Mesothelial cell of epicardium (in vitro differentiated cells): ENCODE measurements at regions not wholly inside any gene's neighbourhood (a gene's known extent, or its start where the extent isn't known, plus 50 kb on each side); places are given as distances from the start of the nearest gene placed in this dataset.

Source experiments
- DNase-seq, 2 experiments: peaks; one replicate each; pipeline ENCODE4 v3.0.0; 2021; ENCODE audit warnings: low spot score in 2 of 2; ENCODE audit not compliant: unreplicated experiment in 2 of 2
- H3K27ac Mint-ChIP-seq: 2 replicates; pipeline ENCODE4 v1.8.0; 2021; ENCODE audit warnings: mixed read lengths
- H3K27me3 Mint-ChIP-seq: 2 replicates; pipeline ENCODE4 v1.8.0; 2021; ENCODE audit warnings: low read depth, mixed read lengths
- H3K36me3 Mint-ChIP-seq: 2 replicates; pipeline ENCODE4 v1.8.0; 2021; ENCODE audit warnings: mixed read lengths
- H3K4me1 Mint-ChIP-seq: 2 replicates; pipeline ENCODE4 v1.8.0; 2021; ENCODE audit warnings: mixed read lengths
- H3K4me3 Mint-ChIP-seq: 2 replicates; pipeline ENCODE4 v1.8.0; 2021; ENCODE audit warnings: mild to moderate bottlenecking, moderate library complexity, mixed read lengths
- H3K9me3 Mint-ChIP-seq: 2 replicates; pipeline ENCODE4 v1.8.0; 2021; ENCODE audit warnings: mixed read lengths
- TF ChIP-seq, protein P1 (sequence below): fragments of 200-600 bp; sonication (generic); IDR thresholded peaks from one replicate; pipeline ENCODE4 v1.5.0; 2021; ENCODE audit warnings: antibody characterized with exemption; ENCODE audit not compliant: unreplicated experiment

DNA sequence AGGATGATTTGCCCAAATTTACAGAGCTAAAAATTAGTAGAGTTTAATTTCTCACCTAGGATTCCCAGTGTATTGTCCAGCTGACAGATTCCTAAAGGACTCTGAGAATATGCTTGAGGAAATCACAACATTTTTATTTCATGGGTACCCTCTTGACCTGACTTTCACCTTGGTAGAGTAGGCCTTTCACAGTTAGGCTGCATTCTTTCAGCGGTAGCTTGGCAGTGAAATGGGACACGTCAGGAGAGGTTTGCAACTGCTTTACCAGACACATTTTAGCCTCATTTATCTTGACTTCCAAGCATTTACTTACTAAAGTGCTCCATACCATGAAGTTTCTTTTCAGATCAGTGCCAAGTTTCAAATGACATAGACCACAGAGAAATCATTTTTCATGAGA, 937.9 kb upstream of the LRRTM1 start:
- no peaks in the 10 kb centered on the region for H3K36me3 Mint-ChIP-seq
- H3K27me3 Mint-ChIP-seq = peaks cover 6% of the 10 kb centered on the region
- H3K4me3 Mint-ChIP-seq = no peak overlapping the region
- peaks cover 5% of the 10 kb centered on the region for H3K9me3 Mint-ChIP-seq
- no peak overlapping the region for H3K27ac Mint-ChIP-seq
- no peak for DNase-seq
- TF ChIP-seq, protein P1, sequence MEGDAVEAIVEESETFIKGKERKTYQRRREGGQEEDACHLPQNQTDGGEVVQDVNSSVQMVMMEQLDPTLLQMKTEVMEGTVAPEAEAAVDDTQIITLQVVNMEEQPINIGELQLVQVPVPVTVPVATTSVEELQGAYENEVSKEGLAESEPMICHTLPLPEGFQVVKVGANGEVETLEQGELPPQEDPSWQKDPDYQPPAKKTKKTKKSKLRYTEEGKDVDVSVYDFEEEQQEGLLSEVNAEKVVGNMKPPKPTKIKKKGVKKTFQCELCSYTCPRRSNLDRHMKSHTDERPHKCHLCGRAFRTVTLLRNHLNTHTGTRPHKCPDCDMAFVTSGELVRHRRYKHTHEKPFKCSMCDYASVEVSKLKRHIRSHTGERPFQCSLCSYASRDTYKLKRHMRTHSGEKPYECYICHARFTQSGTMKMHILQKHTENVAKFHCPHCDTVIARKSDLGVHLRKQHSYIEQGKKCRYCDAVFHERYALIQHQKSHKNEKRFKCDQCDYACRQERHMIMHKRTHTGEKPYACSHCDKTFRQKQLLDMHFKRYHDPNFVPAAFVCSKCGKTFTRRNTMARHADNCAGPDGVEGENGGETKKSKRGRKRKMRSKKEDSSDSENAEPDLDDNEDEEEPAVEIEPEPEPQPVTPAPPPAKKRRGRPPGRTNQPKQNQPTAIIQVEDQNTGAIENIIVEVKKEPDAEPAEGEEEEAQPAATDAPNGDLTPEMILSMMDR = no peak
- H3K4me1 Mint-ChIP-seq = peaks cover 3% of the 10 kb centered on the region

DNA sequence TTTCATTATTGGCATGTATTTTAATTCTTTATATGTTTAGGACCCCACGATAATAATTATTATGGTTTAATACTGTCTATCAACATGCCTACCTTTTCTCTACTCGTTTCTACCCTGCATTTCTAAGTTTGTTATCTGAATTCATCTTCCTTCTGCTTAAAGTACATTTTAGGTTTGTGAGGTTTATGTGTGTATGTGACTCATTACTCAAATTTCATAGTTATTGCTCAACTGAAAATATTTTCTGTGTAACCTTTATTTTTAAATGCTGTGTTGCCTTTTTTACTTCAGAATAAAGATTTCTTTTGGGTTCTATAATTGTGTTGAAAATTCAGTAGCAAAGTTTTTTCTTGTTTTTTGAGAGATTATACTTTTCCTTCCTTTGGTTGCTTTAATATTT, 933.9 kb upstream of the LRRTM1 start:
- TF ChIP-seq, protein P1 = no peak
- peaks cover 8% of the 10 kb centered on the region for H3K4me1 Mint-ChIP-seq
- no peak for DNase-seq
- H3K9me3 Mint-ChIP-seq = peaks cover 10% of the 10 kb centered on the region
- H3K4me3 Mint-ChIP-seq = no peak overlapping the region
- no peaks in the 10 kb centered on the region for H3K27me3 Mint-ChIP-seq
- H3K27ac Mint-ChIP-seq = no peak overlapping the region
- no peaks in the 10 kb centered on the region for H3K36me3 Mint-ChIP-seq

DNA sequence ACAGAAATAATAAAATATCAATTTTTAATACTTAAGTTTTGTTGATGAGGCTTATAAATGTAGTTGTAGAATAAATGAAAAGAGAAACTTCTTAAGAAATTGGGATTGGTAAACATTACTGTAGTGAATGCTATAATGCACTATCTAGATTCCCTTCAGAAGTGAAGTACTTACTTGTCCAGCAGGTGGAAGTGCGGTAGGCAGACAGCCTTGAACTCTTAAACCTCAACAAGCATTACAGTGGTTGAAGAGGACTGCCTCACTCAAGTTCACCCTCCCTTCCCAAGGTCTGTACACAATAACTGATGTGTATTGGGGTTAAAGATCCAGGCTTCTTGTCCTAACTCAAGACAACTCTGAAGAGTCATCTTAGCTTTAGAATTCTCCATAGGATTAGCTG, 931.0 kb upstream of the LRRTM1 start:
- peaks cover 5% of the 10 kb centered on the region for H3K4me1 Mint-ChIP-seq
- H3K27ac Mint-ChIP-seq = no peak overlapping the region
- no peak for DNase-seq
- H3K9me3 Mint-ChIP-seq = peaks cover 10% of the 10 kb centered on the region
- TF ChIP-seq, protein P1 = no peak
- no peak overlapping the region for H3K4me3 Mint-ChIP-seq
- H3K27me3 Mint-ChIP-seq = no peaks in the 10 kb centered on the region
- no peaks in the 10 kb centered on the region for H3K36me3 Mint-ChIP-seq

DNA sequence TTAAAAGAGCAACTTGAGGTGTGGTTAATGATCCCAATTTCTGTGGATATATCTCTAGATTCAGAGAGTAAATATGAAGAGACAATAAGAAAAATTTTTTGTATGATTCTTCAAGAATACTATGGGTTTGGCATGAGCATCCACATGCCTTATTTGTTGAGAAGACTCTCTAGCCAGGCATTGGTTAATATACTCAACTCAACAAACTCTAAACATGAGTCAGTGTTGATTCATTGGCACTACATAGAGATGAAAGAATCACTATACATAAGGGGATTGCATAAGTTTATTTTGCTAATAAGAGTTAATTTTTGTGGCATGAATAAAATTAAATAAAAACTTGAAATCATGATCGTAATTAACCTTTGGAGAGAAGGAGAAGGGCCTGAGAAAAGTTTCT, 930.2 kb upstream of the LRRTM1 start:
- Mint-ChIP-seq H3K27ac (no peak overlapping the region), H3K36me3 (no peaks in the 10 kb centered on the region), H3K4me3 (no peak overlapping the region), H3K9me3 (peaks cover 10% of the 10 kb centered on the region), H3K27me3 (no peaks in the 10 kb centered on the region), H3K4me1 (peaks cover 5% of the 10 kb centered on the region)
- DNase-seq = no peak
- TF ChIP-seq, protein P1 = no peak

DNA sequence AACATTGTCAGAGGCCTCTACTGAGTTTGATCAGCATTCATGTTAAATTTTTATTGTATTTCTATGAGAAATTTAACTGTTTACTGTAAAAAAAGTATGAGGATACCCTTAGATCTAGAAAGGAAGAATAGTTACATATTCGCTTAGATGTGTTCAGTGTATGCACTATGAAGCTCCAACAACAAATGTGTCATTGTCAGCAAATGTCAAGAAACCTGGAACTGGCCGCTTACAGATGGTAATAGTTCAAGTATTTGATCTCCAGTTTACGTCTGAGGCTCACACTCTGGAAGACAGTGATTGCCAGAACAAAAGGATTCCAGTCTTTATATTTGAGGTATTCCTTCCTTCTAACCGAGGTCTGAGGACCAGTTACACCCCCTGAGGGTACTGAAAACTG, 921.2 kb upstream of the LRRTM1 start:
- Mint-ChIP-seq H3K27me3 (no peaks in the 10 kb centered on the region), H3K4me3 (no peak overlapping the region), H3K36me3 (no peaks in the 10 kb centered on the region), H3K27ac (no peak overlapping the region), H3K9me3 (peaks cover 5% of the 10 kb centered on the region), H3K4me1 (no peaks in the 10 kb centered on the region)
- TF ChIP-seq, protein P1 = no peak
- no peak for DNase-seq

DNA sequence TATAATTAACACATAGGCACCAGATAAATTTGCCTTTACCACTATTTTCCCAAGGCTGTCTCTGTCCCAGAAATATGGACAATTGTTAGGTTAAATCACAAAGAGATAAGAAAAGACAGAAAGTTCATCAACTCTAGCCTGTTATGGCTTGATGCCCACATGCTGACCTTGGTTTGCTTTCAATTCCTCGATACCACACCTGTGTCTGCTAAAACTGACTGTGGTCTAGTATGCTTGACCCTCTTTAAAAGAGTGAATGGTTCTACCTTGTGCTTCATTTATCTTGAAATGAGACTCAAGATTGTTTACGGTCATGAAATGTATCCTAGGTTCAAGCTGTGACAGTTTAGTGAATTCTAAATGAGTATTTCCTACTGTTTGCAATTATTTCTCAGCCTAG, 909.0 kb upstream of the LRRTM1 start:
- TF ChIP-seq, protein P1 = no peak
- H3K27me3 Mint-ChIP-seq = peaks cover 3% of the 10 kb centered on the region
- no peaks in the 10 kb centered on the region for H3K36me3 Mint-ChIP-seq
- H3K9me3 Mint-ChIP-seq = peaks cover 20% of the 10 kb centered on the region
- no peak for DNase-seq
- H3K27ac Mint-ChIP-seq = no peak overlapping the region
- H3K4me1 Mint-ChIP-seq = no peaks in the 10 kb centered on the region
- H3K4me3 Mint-ChIP-seq = no peak overlapping the region
